IMR-90 (cell line): ENCODE measurements at regions not wholly inside any gene's neighbourhood (a gene's known extent, or its start where the extent isn't known, plus 50 kb on each side); places are given as distances from the start of the nearest gene placed in this dataset.

ENCODE experiments used
- ATAC-seq: fragments of 200-7000 bp; cut with Tn5 transposase; 2 replicates; pipeline ENCODE4 v1.9.1; 2020; ENCODE audit warnings: low read depth, mild to moderate bottlenecking, moderate library complexity
- BruUV-seq: library from RNA; stranded (reverse); fragments of 400-500 nt; replicated peaks from 2 replicates; lab custom pipeline; 2021; lab: Mats Ljungman, UMichigan
- CTCF ChIA-PET: fragments of 300-600 bp; formaldehyde crosslinking; extraction: SDS; loops from one replicate; lab custom pipeline; 2021; ENCODE audit warnings: antibody characterized with exemption; lab: Yijun Ruan, JAX
- POLR2A ChIA-PET: fragments of 300-600 bp; sonication (Branson Sonifier 250); formaldehyde crosslinking; loops from one replicate; lab custom pipeline; 2022; ENCODE audit warnings: antibody characterized with exemption; ENCODE audit not compliant: unreplicated experiment; lab: Charles Lee
- DNase-seq: peaks from one replicate; pipeline ENCODE4 v3.0.0; 2013
- H2AFZ ChIP-seq: replicated peaks from 2 replicates; pipeline ENCODE3; 2013; ENCODE audit warnings: low read length, mild to moderate bottlenecking; ENCODE audit not compliant: poor library complexity
- H2AK5ac ChIP-seq: 2 replicates; pipeline ENCODE4 v1.6.1; 2013; ENCODE audit warnings: low read depth, low read length, inconsistent platforms
- H2AK9ac ChIP-seq: replicated peaks from 2 replicates; pipeline ENCODE3; 2013; ENCODE audit warnings: mild to moderate bottlenecking, low read depth, low read length, moderate library complexity; ENCODE audit not compliant: poor library complexity
- H2BK120ac ChIP-seq: 2 replicates; pipeline ENCODE4 v1.6.1; 2013; ENCODE audit warnings: low read depth, low read length, inconsistent platforms
- H2BK15ac ChIP-seq: 3 replicates; pipeline ENCODE4 v1.6.1; 2013; ENCODE audit warnings: low read depth, low read length, inconsistent platforms
- H2BK20ac ChIP-seq: 2 replicates; pipeline ENCODE4 v1.6.1; 2013; ENCODE audit warnings: low read depth, mild to moderate bottlenecking, inconsistent platforms, low read length, moderate library complexity
- H2BK5ac ChIP-seq: 2 replicates; pipeline ENCODE4 v1.6.1; 2013; ENCODE audit warnings: mild to moderate bottlenecking, low read depth, low read length, inconsistent platforms; ENCODE audit not compliant: poor library complexity, severe bottlenecking
- H3K14ac ChIP-seq: replicated peaks from 2 replicates; pipeline ENCODE4 v1.6.1; 2013; ENCODE audit warnings: low read depth, low read length, inconsistent platforms
- H3K18ac ChIP-seq: 2 replicates; pipeline ENCODE4 v1.6.1; 2013; ENCODE audit warnings: low read depth, low read length, control low read depth
- H3K23ac ChIP-seq: 2 replicates; pipeline ENCODE4 v1.6.1; 2013; ENCODE audit warnings: low read depth, low read length, inconsistent platforms
- H3K27ac ChIP-seq: 2 replicates; pipeline ENCODE4 v1.5.1; 2013; ENCODE audit warnings: mild to moderate bottlenecking, control low read depth, low read length; ENCODE audit not compliant: insufficient read depth
- H3K27me3 ChIP-seq: 2 replicates; pipeline ENCODE4 v1.6.1; 2013; ENCODE audit warnings: low read length; ENCODE audit not compliant: control insufficient read depth, insufficient read depth
- H3K36me3 ChIP-seq: 2 replicates; pipeline ENCODE4 v1.6.1; 2013; ENCODE audit warnings: low read length, mixed read lengths; ENCODE audit not compliant: control insufficient read depth, insufficient read depth
- H3K4ac ChIP-seq: 2 replicates; pipeline ENCODE4 v1.6.1; 2013; ENCODE audit warnings: low read depth, low read length, inconsistent platforms
- H3K4me1 ChIP-seq: 2 replicates; pipeline ENCODE4 v1.6.1; 2013; ENCODE audit warnings: low read length, mixed read lengths; ENCODE audit not compliant: control insufficient read depth, insufficient read depth
- H3K4me2 ChIP-seq: 2 replicates; pipeline ENCODE4 v1.6.1; 2013; ENCODE audit warnings: low read depth, mild to moderate bottlenecking, control low read depth, low read length, moderate library complexity
- H3K4me3 ChIP-seq: 2 replicates; pipeline ENCODE4 v1.5.1; 2013; ENCODE audit warnings: low read depth, mild to moderate bottlenecking, control low read depth, low read length, moderate library complexity; ENCODE audit not compliant: insufficient read depth
- H3K56ac ChIP-seq: 2 replicates; pipeline ENCODE4 v1.6.1; 2013; ENCODE audit warnings: low read length, inconsistent platforms; ENCODE audit not compliant: insufficient read depth; ENCODE audit errors: extremely low read depth
- H3K79me1 ChIP-seq, 2 experiments: 2 replicates each; pipeline ENCODE4 v1.6.1; 2013; ENCODE audit warnings: low read length in 2 of 2, inconsistent platforms in 1 of 2, low read depth in 1 of 2
- H3K9ac ChIP-seq: 2 replicates; pipeline ENCODE4 v1.6.1; 2013; ENCODE audit warnings: low read depth, low read length, control low read depth
- H3K9me1 ChIP-seq: 2 replicates; pipeline ENCODE4 v1.6.1; 2013; ENCODE audit warnings: low read length, inconsistent platforms; ENCODE audit not compliant: insufficient read depth
- H3K9me3 ChIP-seq: 2 replicates; pipeline ENCODE4 v1.6.1; 2013; ENCODE audit warnings: low read length; ENCODE audit not compliant: control insufficient read depth, insufficient read depth
- H4K20me1 ChIP-seq: 2 replicates; pipeline ENCODE4 v1.6.1; 2013; ENCODE audit warnings: low read length, inconsistent platforms; ENCODE audit not compliant: insufficient read depth
- H4K5ac ChIP-seq: 2 replicates; pipeline ENCODE4 v1.6.1; 2013; ENCODE audit warnings: mild to moderate bottlenecking, low read depth, low read length, control low read depth
- H4K8ac ChIP-seq, 2 experiments: 2 replicates each; pipeline ENCODE4 v1.6.1; 2013; ENCODE audit warnings: low read depth in 2 of 2, low read length in 2 of 2, control low read depth in 1 of 2, inconsistent platforms in 1 of 2
- H4K91ac ChIP-seq: 2 replicates; pipeline ENCODE4 v1.6.1; 2013; ENCODE audit warnings: low read depth, low read length, inconsistent platforms; ENCODE audit not compliant: insufficient read depth
- BHLHE40 ChIP-seq: fragments of 150-350 bp; IDR thresholded peaks from 2 replicates; pipeline ENCODE4 v1.6.1; 2016; ENCODE audit warnings: mild to moderate bottlenecking, low read depth, low read length
- NFE2L2 ChIP-seq: fragments of 150-350 bp; IDR thresholded peaks from 2 replicates; pipeline ENCODE4 v1.6.1; 2016; ENCODE audit warnings: low read depth, mild to moderate bottlenecking, low read length
- RCOR1 ChIP-seq: IDR thresholded peaks from 2 replicates; pipeline ENCODE4 v1.6.1; 2012; ENCODE audit warnings: mild to moderate bottlenecking, low read length, improper control_type of control experiment; ENCODE audit not compliant: insufficient replicate concordance
- WGBS, 2 experiments: methylation state at CpG; one replicate each; pipeline versions ENCODE4 v1.1.5 to v1.1.7; 2013; ENCODE audit warnings: missing lambda C conversion rate in 2 of 2; ENCODE audit not compliant: insufficient read length in 1 of 2; ENCODE audit errors: extremely low coverage in 2 of 2; 5-methylcytosine and 5-hydroxymethylcytosine counted together
- dilution Hi-C: fragments of 300-500 bp; cut with HindIII; formaldehyde crosslinking; loops from one replicate; pipeline ENCODE4 v1.14.3; 2018; ENCODE audit warnings: low sequenced_read_pairs; ENCODE audit not compliant: unreplicated experiment
- in situ Hi-C: fragments of 300-500 bp; cut with MboI; formaldehyde crosslinking; loops from 3 replicates; pipeline ENCODE4 v1.14.3; 2019; ENCODE audit warnings: low sequenced_read_pairs, inconsistent platforms, mixed read lengths
- intact Hi-C: fragments of 100-400 bp; cut with micrococcal nuclease; formaldehyde crosslinking; loops from 2 replicates; pipeline ENCODE4 v1.10.0; 2022

DNA sequence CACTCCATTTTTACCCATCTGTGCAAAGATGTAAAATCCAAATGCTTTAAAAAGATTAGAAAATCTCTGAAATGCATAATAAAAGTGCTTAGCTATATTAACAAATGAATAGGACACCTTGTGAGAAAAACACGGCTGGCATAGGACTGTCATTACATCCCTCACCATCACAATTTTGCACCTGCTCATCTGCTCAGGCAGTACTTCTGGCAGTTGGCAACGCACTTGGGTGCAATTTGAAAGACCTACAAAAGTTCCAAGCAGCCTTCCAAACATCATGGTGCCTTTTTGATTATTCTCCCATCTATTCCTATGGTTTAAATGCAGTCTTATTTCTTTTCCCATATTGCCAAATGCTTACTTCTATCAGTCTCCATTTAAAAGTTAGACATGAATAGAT lies 501.8 kb downstream of the ENC1 start:
- ATAC-seq, result no peak
- no peak overlapping the region for H2BK20ac ChIP-seq
- no peak overlapping the region for H2BK15ac ChIP-seq
- CTCF ChIA-PET, result no interaction called here
- H3K27ac ChIP-seq, result no peak overlapping the region
- H2AK9ac ChIP-seq, result no peak overlapping the region
- H3K4me3 ChIP-seq, result no peak overlapping the region
- BruUV-seq, result no TSS peak
- H3K9me3 ChIP-seq, result no peaks in the 10 kb centered on the region
- in situ Hi-C loops (no loop called here), intact Hi-C loops (no loop called here), dilution Hi-C loops (no loop called here)
- H4K5ac ChIP-seq, result no peak overlapping the region
- no peaks in the 10 kb centered on the region for H4K20me1 ChIP-seq
- 100% methylated on average over 1 of the region's 2 CpGs; no CpG with 5 or more reads in 1 of the 2 experiments for WGBS, 2 experiments
- H4K8ac ChIP-seq, result no peak overlapping the region
- no peak overlapping the region for H3K4me2 ChIP-seq
- no peak overlapping the region for H2AK5ac ChIP-seq
- no peak overlapping the region for H3K14ac ChIP-seq
- no peak overlapping the region for H3K18ac ChIP-seq
- no peaks in the 10 kb centered on the region for H3K9me1 ChIP-seq
- H3K9ac ChIP-seq, result no peak overlapping the region
- H3K23ac ChIP-seq, result no peak overlapping the region
- H2AFZ ChIP-seq, result no peak overlapping the region
- H3K4ac ChIP-seq, result no peak overlapping the region
- H2BK5ac ChIP-seq, result no peak overlapping the region
- no peaks in the 10 kb centered on the region for H3K36me3 ChIP-seq
- H2BK120ac ChIP-seq, result no peak overlapping the region
- DNase-seq, result no peak
- POLR2A ChIA-PET, result no interaction called here
- TF ChIP-seq RCOR1 (no peak), NFE2L2 (no peak), BHLHE40 (no peak)
- H4K91ac ChIP-seq, result no peak overlapping the region
- no peaks in the 10 kb centered on the region for H3K79me1 ChIP-seq
- H3K4me1 ChIP-seq, result no peaks in the 10 kb centered on the region; the same call in 1 of the 2 replicates
- H3K27me3 ChIP-seq, result peaks cover 4% of the 10 kb centered on the region
- no peak overlapping the region for H3K56ac ChIP-seq
